Transverse colon (tissue), 4 donors: ENCODE measurements at regions not wholly inside any gene's neighbourhood (a gene's known extent, or its start where the extent isn't known, plus 50 kb on each side); places are given as distances from the start of the nearest gene placed in this dataset.

Source experiments
- DNase-seq: peaks from one replicate; pipeline ENCODE4 v3.0.0-alpha.2; 2019
- H3K27ac ChIP-seq, 4 donors: fragments of 200-600 bp; sonication (generic); 2 replicates each; pipeline ENCODE4 v1.5.1; 2016 to 2018; ENCODE audit warnings: inconsistent platforms in 4 of 4
- H3K27me3 ChIP-seq: fragments of 200-600 bp; sonication (generic); 2 replicates; pipeline ENCODE4 v1.5.1; 2017; ENCODE audit warnings: inconsistent platforms
- H3K36me3 ChIP-seq, 4 donors: fragments of 200-600 bp; sonication (generic); 2 replicates each; pipeline ENCODE4 v1.5.1; 2017 to 2019; ENCODE audit warnings: inconsistent platforms in 4 of 4
- H3K4me1 ChIP-seq, 4 donors: fragments of 200-600 bp; sonication (generic); 2 replicates each; pipeline ENCODE4 v1.5.1; 2017 to 2020; ENCODE audit warnings: inconsistent platforms in 4 of 4
- H3K4me3 ChIP-seq, 4 donors: fragments of 200-600 bp; sonication (generic); 1 replicate in 1 of 4; 2 replicates in 3 of 4; pipeline versions ENCODE4 v1.5.1 to v1.6.1; 2017 to 2019; ENCODE audit warnings: inconsistent platforms in 4 of 4
- H3K9me3 ChIP-seq, 2 donors: fragments of 200-600 bp; sonication (generic); 2 replicates each; pipeline ENCODE4 v1.5.1; 2017 to 2019; ENCODE audit warnings: inconsistent platforms in 2 of 2
- CTCF ChIP-seq, 5 experiments: fragments of 200-600 bp in 3 of 5; fragments of 450-650 bp in 2 of 5; sonication (generic) in 3 of 5; IDR thresholded peaks; 1 replicate in 2 of 5; 2 replicates in 3 of 5; pipeline ENCODE4 v1.5.1; 2016 to 2017; ENCODE audit warnings: antibody characterized with exemption in 5 of 5, inconsistent platforms in 3 of 5, mild to moderate bottlenecking in 2 of 5, moderate library complexity in 1 of 5
- EP300 ChIP-seq: sonication (generic); formaldehyde crosslinking; IDR thresholded peaks from one replicate; pipeline ENCODE4 v1.6.1; 2017; ENCODE audit warnings: antibody characterized with exemption, low read depth
- POLR2A ChIP-seq: fragments of 450-650 bp; IDR thresholded peaks from one replicate; pipeline ENCODE4 v1.6.1; 2016; ENCODE audit warnings: antibody characterized with exemption, mild to moderate bottlenecking, moderate library complexity
- POLR2AphosphoS5 ChIP-seq, 3 donors: sonication (generic); formaldehyde crosslinking; IDR thresholded peaks; one replicate each; pipeline ENCODE4 v1.6.1; 2016; ENCODE audit warnings: antibody characterized with exemption in 3 of 3
- WGBS, 2 donors: methylation state at CpG; one replicate each; pipeline ENCODE4 v1.1.5; 2018; ENCODE audit warnings: low coverage in 1 of 2; 5-methylcytosine and 5-hydroxymethylcytosine counted together
- in situ Hi-C, 4 donors: fragments of 200-750 bp; cut with MboI; loops; one replicate each; pipeline versions ENCODE4 v1.15.0 to v1.15.1; 2017; ENCODE audit warnings: low sequenced_read_pairs in 3 of 4, low pct_ligation_motif_present in 1 of 4, low pct_unique_long_range_greater_than_20kb in 1 of 4
- intact Hi-C: fragments of 100-400 bp; cut with DNase I; formaldehyde crosslinking; loops from one replicate; pipeline ENCODE4 v1.15.1; 2023; ENCODE audit warnings: low total_unique reads

- 80 to 87% methylated on average over 2 of the region's 2 CpGs for WGBS, 2 donors
- TF ChIP-seq POLR2AphosphoS5 (IDR thresholded peaks at IDR 0.05): no peak
- no peak for TF ChIP-seq POLR2A
- TF ChIP-seq EP300: no peak
- no peak for TF ChIP-seq CTCF (IDR thresholded peaks at IDR 0.05)
Measured at GRCh38 chr7:25619381-25619780, 391.1 kb upstream of the NPVF start.

GRCh38 chr7:25619963-25620799 lies 391.9 kb upstream of the NPVF start:
- no peaks in the 10 kb centered on the region for H3K9me3 ChIP-seq
- peak overlapping the region; percentile 55 to 67 (median 63) for H3K27ac ChIP-seq
- TF ChIP-seq CTCF (IDR thresholded peaks at IDR 0.05) (no peak), EP300 (peak; percentile 59), POLR2A (peak; percentile 30), POLR2AphosphoS5 (IDR thresholded peaks at IDR 0.05) (peak in 2 of 3 donors; percentile 28 to 31)
- 48 to 55% methylated on average over 6 to 8 of the region's 8 CpGs for WGBS, 2 donors
- H3K27me3 ChIP-seq: no peaks in the 10 kb centered on the region
- peaks cover 0 to 18% (median 1%) of the 10 kb centered on the region in 4 donors for H3K4me1 ChIP-seq
- H3K36me3 ChIP-seq: no peaks in the 10 kb centered on the region
- no peak overlapping the region for H3K4me3 ChIP-seq
- peak; percentile 38 for DNase-seq
- in situ Hi-C loops (no loop called here), intact Hi-C loops (no loop called here)

More at GRCh38 chr7:25619381-25619780, 391.1 kb upstream of the NPVF start:
- intact Hi-C loops (no loop called here), in situ Hi-C loops (no loop called here)
- Histone ChIP-seq H3K9me3 (no peaks in the 10 kb centered on the region), H3K4me1 (peaks cover 0 to 18% (median 1%) of the 10 kb centered on the region in 4 donors), H3K27ac (peak overlapping the region; percentile 55 to 67 (median 63)), H3K36me3 (no peaks in the 10 kb centered on the region), H3K4me3 (no peak overlapping the region), H3K27me3 (no peaks in the 10 kb centered on the region)
- no peak for DNase-seq

- Histone ChIP-seq H3K27ac (no peak overlapping the region), H3K36me3 (no peaks in the 10 kb centered on the region), H3K4me1 (peaks cover 0 to 11% (median 0%) of the 10 kb centered on the region in 4 donors), H3K9me3 (no peaks in the 10 kb centered on the region), H3K4me3 (no peak overlapping the region), H3K27me3 (no peaks in the 10 kb centered on the region)
- TF ChIP-seq POLR2A (no peak), EP300 (no peak), CTCF (IDR thresholded peaks at IDR 0.05) (no peak), POLR2AphosphoS5 (IDR thresholded peaks at IDR 0.05) (no peak)
- intact Hi-C loops: no loop called here
- no peak for DNase-seq
- WGBS, 2 donors: 84 to 94% methylated on average over 2 of the region's 2 CpGs
- in situ Hi-C loops: no loop called here
Measured at GRCh38 chr7:25621993-25622392, 393.7 kb upstream of the NPVF start.

GRCh38 chr7:25622695-25623094 lies 394.4 kb upstream of the NPVF start:
- DNase-seq: no peak
- TF ChIP-seq POLR2A (no peak), EP300 (no peak), POLR2AphosphoS5 (IDR thresholded peaks at IDR 0.05) (no peak), CTCF (IDR thresholded peaks at IDR 0.05) (no peak)
- H3K4me3 ChIP-seq: no peak overlapping the region
- WGBS, 2 donors: 73 to 84% methylated on average over 2 to 3 of the region's 3 CpGs
- peaks cover 0 to 4% (median 0%) of the 10 kb centered on the region in 4 donors for H3K4me1 ChIP-seq
- no peaks in the 10 kb centered on the region for H3K36me3 ChIP-seq
- no peak overlapping the region for H3K27ac ChIP-seq
- no peaks in the 10 kb centered on the region for H3K27me3 ChIP-seq
- no peaks in the 10 kb centered on the region for H3K9me3 ChIP-seq
- in situ Hi-C loops (no loop called here), intact Hi-C loops (no loop called here)
